Stimulated activated CD4-positive, alpha-beta T cell treated with anti-CD3 and anti-CD28 coated beads, Interleukin-12 subunit alpha, Interleukin-12 subunit beta, amount 100 ng/mL, for 48 hours (primary cell): ENCODE measurements at regions not wholly inside any gene's neighbourhood (a gene's known extent, or its start where the extent isn't known, plus 50 kb on each side); places are given as distances from the start of the nearest gene placed in this dataset.

Experiments
- DNase-seq, 3 donors: peaks; one replicate each; pipeline ENCODE4 v3.0.0-alpha.2; 2020; ENCODE audit warnings: low read depth in 2 of 3, low spot score in 1 of 3

- no peak for DNase-seq
Measured at GRCh38 chr2:181114021-181114420, 133.6 kb downstream of the UBE2E3 start.

- no peak for DNase-seq
Measured at GRCh38 chr2:181116261-181116660, 135.9 kb downstream of the UBE2E3 start.

GRCh38 chr2:181117206-181117925 is 137.0 kb downstream of the UBE2E3 start:
- DNase-seq, result no peak

DNA sequence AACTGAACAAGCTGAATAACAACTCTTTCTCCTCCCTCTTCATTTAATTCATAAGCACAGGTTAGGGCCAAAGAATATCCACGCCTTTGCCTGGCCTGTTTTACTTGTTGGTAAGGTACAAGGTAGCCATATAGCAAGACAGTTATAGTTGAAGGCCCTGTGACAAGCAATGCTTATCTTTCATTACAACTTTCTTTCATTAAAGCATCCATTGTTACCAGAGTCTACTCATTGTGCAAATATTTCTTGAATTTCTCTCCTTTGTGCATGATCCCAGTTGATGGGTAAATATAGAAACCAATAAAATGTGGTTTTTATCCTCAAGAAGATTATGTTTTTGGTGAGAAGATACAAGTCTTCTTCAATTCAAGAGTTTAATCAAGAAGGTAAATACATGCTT is 140.2 kb downstream of the UBE2E3 start:
- DNase-seq, result no peak

GRCh38 chr2:181121996-181122395 is 141.6 kb downstream of the UBE2E3 start:
- no peak for DNase-seq

DNA sequence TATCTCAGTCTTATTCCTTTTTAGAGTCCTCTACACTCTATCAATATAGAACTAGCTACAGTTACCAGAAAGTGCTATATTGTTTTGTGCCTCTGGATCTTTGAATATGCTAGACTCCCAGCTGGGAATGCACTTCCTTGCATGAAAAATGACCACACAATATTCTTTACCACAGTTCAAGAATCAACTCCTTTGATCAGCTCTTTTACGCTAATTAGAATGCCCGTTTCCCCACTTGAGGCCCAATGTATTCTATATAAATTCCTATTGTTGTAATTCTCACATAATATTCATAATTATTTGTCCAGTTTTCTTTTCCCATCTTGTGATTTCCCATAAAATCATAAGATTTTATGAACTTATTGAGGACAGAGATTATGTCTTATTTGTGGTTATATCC is 142.2 kb downstream of the UBE2E3 start:
- no peak for DNase-seq

- DNase-seq, result peak in 2 of 3 donors; percentile 18 to 37
Measured at GRCh38 chr2:181123798-181124231, 143.4 kb downstream of the UBE2E3 start.

GRCh38 chr2:181124497-181124896 is 144.1 kb downstream of the UBE2E3 start:
- DNase-seq, result no peak

GRCh38 chr2:181125359-181125758 is 145.0 kb downstream of the UBE2E3 start:
- DNase-seq, result no peak

- DNase-seq, result no peak
Measured at GRCh38 chr2:181126311-181126868, 146.0 kb downstream of the UBE2E3 start.

GRCh38 chr2:181128199-181128598 is 147.8 kb downstream of the UBE2E3 start:
- DNase-seq, result no peak

DNA sequence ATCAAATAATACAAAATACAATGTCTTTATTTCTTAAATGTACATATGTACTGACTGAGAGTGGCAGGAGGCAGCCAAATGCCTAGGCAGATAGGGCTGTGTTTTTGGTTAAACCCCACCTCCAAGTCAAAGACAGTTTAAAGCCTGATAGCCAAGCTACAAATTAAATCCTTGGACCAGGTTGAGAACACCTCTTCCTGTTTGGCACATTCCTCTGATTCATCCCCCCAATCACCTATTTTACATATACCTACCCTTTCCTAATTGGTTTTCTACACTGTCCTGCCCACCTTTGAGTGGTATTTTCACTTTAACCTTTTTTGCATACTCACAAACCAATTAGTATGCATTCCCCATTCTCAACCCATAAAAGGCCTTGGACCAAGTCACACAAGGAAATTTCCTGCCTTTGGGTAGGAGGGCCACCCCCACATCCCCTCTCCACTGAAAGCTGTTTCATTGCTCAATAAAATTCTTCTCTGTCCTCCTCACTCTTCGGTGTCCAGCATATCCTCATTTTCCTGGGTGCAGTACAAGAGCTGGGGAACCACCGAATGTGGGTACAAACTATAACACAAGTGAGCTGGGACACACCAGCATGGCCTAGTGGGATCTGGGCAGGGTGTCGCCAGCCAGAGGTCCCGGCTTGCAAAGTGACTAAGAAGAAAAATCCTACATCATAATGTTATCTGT is 149.1 kb downstream of the UBE2E3 start:
- DNase-seq, result no peak

GRCh38 chr2:181130686-181131085 is 150.3 kb downstream of the UBE2E3 start:
- no peak for DNase-seq

DNA sequence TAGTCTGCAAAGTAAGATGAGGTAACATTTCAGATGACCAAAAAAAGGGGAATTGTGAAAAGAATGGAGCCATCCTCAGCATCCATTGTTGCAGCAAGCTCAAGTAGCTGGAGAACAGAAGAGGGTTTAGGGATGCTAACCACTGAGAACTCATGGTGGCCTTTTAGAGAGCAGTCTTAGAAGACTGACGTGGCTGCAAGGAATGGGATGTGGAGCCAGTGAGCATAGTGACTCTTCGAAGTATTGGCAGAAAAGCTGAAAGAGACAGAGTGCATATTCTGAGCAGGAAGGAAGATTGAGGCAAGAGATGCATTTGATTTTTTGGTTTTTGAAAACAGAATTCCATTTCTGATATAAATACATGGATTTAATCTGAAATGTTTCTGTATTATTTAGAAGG is 151.2 kb downstream of the UBE2E3 start:
- DNase-seq, result no peak

GRCh38 chr2:181138816-181139215 is 158.4 kb downstream of the UBE2E3 start:
- DNase-seq, result no peak

DNA sequence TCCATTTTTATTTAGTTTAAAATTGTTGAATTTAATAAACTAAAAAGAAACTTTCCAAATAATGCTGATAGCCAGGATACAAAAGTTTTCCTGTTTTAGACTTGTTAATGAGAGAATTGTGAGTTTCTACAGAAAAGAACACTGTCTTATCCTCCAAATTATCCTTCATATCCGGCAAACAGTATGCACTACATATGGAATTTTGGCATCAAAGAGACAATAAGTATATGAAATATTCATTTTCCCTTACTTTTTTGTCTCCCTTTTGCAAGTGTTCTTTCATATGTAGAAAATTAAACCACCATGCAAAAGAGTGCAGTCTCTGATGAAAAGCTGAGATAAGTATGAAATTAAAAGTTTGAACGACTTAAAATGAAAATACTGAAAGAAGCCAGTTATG is 159.4 kb downstream of the UBE2E3 start:
- DNase-seq, result no peak

GRCh38 chr2:181140414-181140813 is 160.0 kb downstream of the UBE2E3 start:
- DNase-seq, result no peak

DNA sequence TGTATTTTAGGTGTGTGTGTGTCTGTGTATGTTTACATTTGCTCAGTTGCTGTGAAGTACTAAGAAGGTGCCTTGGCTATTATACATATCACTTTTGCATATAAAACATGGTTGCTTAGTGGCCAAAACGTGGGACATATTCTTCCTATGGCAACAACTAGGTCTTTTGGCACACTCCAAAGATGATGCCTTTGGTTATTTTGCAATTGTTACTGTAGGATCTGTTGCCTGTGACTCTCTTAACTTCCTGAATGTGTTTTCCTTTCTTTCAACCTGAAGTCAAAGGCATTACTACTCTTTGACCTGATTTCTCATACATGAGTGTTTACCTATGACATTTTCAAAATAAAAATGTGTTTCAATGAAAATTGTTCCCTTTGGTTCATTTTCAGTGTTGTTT is 160.5 kb downstream of the UBE2E3 start:
- DNase-seq, result no peak

- no peak for DNase-seq
Measured at GRCh38 chr2:181141676-181142075, 161.3 kb downstream of the UBE2E3 start.

GRCh38 chr2:181142514-181142913 is 162.1 kb downstream of the UBE2E3 start:
- no peak for DNase-seq

GRCh38 chr2:181143790-181144300 is 163.4 kb downstream of the UBE2E3 start:
- DNase-seq, result no peak

DNA sequence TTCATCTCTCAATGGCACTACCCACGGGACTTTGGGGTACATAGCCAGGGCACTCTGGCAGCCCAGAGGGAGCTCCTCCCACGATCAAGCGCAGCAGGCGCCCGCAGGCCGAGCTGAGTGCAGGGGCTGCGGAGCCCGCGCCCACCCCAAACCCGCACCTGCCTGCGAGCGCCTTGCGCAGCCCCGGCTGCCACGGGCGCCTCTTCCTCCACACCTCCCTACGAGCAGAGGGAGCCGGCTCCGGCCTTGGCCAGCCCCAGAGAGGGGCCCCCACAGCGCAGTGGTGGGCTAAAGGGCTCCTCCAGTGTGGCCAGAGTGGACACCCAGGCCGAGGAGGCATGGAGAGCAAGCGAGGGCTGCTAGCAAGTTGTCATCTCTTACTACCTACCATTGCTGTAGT is 165.2 kb downstream of the UBE2E3 start:
- DNase-seq, result no peak
